HG03064 (cell line): ENCODE measurements at regions not wholly inside any gene's neighbourhood (a gene's known extent, or its start where the extent isn't known, plus 50 kb on each side); places are given as distances from the start of the nearest gene placed in this dataset.
"Not testable (repeated sequence)": the region's sequence is repeated elsewhere in the genome, so short reads cannot be mapped to it uniquely, and the experiment has no call there.

Source experiments
- ATAC-seq: cut with Tn5 transposase; IDR thresholded peaks from one replicate; pipeline ENCODE4 v1.9.1; 2021; ENCODE audit warnings: low read depth; ENCODE audit not compliant: unreplicated experiment

- not testable (repeated sequence) for ATAC-seq
Observed at GRCh38 chr5:156089955-156090940, 236.7 kb upstream of the SGCD start.

GRCh38 chr5:156093024-156093423 lies 233.9 kb upstream of the SGCD start:
- no peak for ATAC-seq

- no peak for ATAC-seq
Observed at GRCh38 chr5:156094001-156094400, 233.0 kb upstream of the SGCD start.

- no peak for ATAC-seq
Observed at GRCh38 chr5:156095709-156096241, 231.2 kb upstream of the SGCD start.

GRCh38 chr5:156096259-156096658 lies 230.7 kb upstream of the SGCD start:
- no peak for ATAC-seq

- ATAC-seq, result no peak
Observed at GRCh38 chr5:156103155-156103885, 223.6 kb upstream of the SGCD start.

- no peak for ATAC-seq
Observed at GRCh38 chr5:156109317-156110023, 217.5 kb upstream of the SGCD start.

GRCh38 chr5:156119692-156120091 lies 207.3 kb upstream of the SGCD start:
- no peak for ATAC-seq

GRCh38 chr5:156120777-156121176 lies 206.2 kb upstream of the SGCD start:
- no peak for ATAC-seq

- no peak for ATAC-seq
Observed at GRCh38 chr5:156121234-156121633, 205.7 kb upstream of the SGCD start.

GRCh38 chr5:156121882-156122281 lies 205.1 kb upstream of the SGCD start:
- no peak for ATAC-seq

- ATAC-seq, result no peak
Observed at GRCh38 chr5:156124708-156125107, 202.3 kb upstream of the SGCD start.

GRCh38 chr5:156125118-156125517 lies 201.8 kb upstream of the SGCD start:
- no peak for ATAC-seq

GRCh38 chr5:156126716-156127115 lies 200.2 kb upstream of the SGCD start:
- no peak for ATAC-seq

GRCh38 chr5:156128026-156128425 lies 198.9 kb upstream of the SGCD start:
- ATAC-seq, result no peak

GRCh38 chr5:156134216-156134615 lies 192.7 kb upstream of the SGCD start:
- ATAC-seq, result no peak

GRCh38 chr5:156135531-156135930 lies 191.4 kb upstream of the SGCD start:
- ATAC-seq, result no peak

- ATAC-seq, result no peak
Observed at GRCh38 chr5:156137071-156137869, 189.7 kb upstream of the SGCD start.

- ATAC-seq, result no peak
Observed at GRCh38 chr5:156142867-156143266, 184.1 kb upstream of the SGCD start.
